ENCODE measurements at regions not wholly inside any gene's neighbourhood (a gene's known extent, or its start where the extent isn't known, plus 50 kb on each side); places are given as distances from the start of the nearest gene placed in this dataset.

- H4K5ac ChIP-seq (ENCODE audit: low read depth, low read length) = no peak overlapping the region
- no peaks in the 10 kb centered on the region for H4K20me1 ChIP-seq (ENCODE audit: insufficient read depth, low read length)
- ChIA-PET POLR2A (ENCODE audit: unreplicated experiment) (no interaction called here), CTCF (no interaction called here)
- no TSS peak for BruUV-seq (replicated peaks)
- no peak overlapping the region for H3K4ac ChIP-seq (ENCODE audit: low read depth, low read length)
- no peak overlapping the region for H3K27ac ChIP-seq (ENCODE audit: insufficient read depth, low read length)
- H2BK5ac ChIP-seq (ENCODE audit: low read depth, low read length, poor library complexity, severe bottlenecking) = no peak overlapping the region
- dilution Hi-C loops (cut with HindIII; ENCODE audit: low sequenced_read_pairs, unreplicated experiment) = no loop called here
- H2AK5ac ChIP-seq (ENCODE audit: low read depth, low read length) = no peak overlapping the region
- no peak for TF ChIP-seq RAD21 (IDR thresholded peaks at IDR 0.05; ENCODE audit: low read length)
- TF ChIP-seq CEBPB (IDR thresholded peaks at IDR 0.05; ENCODE audit: low read depth, low read length) = no peak
- no peak for TF ChIP-seq RCOR1 (IDR thresholded peaks at IDR 0.05; ENCODE audit: insufficient replicate concordance, low read length)
- TF ChIP-seq RFX5 (IDR thresholded peaks at IDR 0.05; ENCODE audit: low read depth, low read length) = no peak
- TF ChIP-seq MAFK (IDR thresholded peaks at IDR 0.05; ENCODE audit: low read depth, low read length) = no peak
- no peak for TF ChIP-seq MXI1 (IDR thresholded peaks at IDR 0.05; ENCODE audit: borderline replicate concordance, low read depth, low read length)
- TF ChIP-seq CTCF (conservative IDR thresholded peaks at IDR 0.05; ENCODE audit: low read depth, low read length) = no peak
- TF ChIP-seq NFE2L2 (IDR thresholded peaks at IDR 0.05; ENCODE audit: low read depth, low read length) = no peak
- no peak for TF ChIP-seq SMC3 (IDR thresholded peaks at IDR 0.05; ENCODE audit: low read depth, low read length)
- no peak for TF ChIP-seq MAZ (IDR thresholded peaks at IDR 0.05; ENCODE audit: borderline replicate concordance, low read depth, low read length)
- TF ChIP-seq CHD1 (IDR thresholded peaks at IDR 0.05; ENCODE audit: low read depth, low read length) = no peak
- TF ChIP-seq POLR2A (IDR thresholded peaks at IDR 0.05; ENCODE audit: low read depth, low read length) = no peak
- no peak for TF ChIP-seq USF2 (IDR thresholded peaks at IDR 0.05; ENCODE audit: low read depth, low read length)
- no peak for TF ChIP-seq ELK1 (IDR thresholded peaks at IDR 0.05; ENCODE audit: borderline replicate concordance, low read depth, low read length)
- in situ Hi-C loops (cut with MboI; ENCODE audit: low sequenced_read_pairs) = no loop called here
- no peaks in the 10 kb centered on the region for H3K27me3 ChIP-seq (ENCODE audit: control insufficient read depth, insufficient read depth, low read length)
- no peak overlapping the region for H2BK15ac ChIP-seq (ENCODE audit: low read depth, low read length)
- no peak overlapping the region for H3K18ac ChIP-seq (ENCODE audit: low read depth, low read length)
- H4K91ac ChIP-seq (ENCODE audit: insufficient read depth, low read depth, low read length) = no peak overlapping the region
- no peak overlapping the region for H3K23ac ChIP-seq (ENCODE audit: low read depth, low read length)
- 100% methylated on average over 1 of the region's 2 CpGs; no CpG with 5 or more reads in 1 of the 2 experiments for whole genome bisulfite sequencing, 2 experiments (ENCODE audit: extremely low coverage in 2 of 2, insufficient read length in 1 of 2)
- H2AK9ac ChIP-seq (replicated peaks; ENCODE audit: low read depth, low read length, poor library complexity) = no peak overlapping the region
- H3K56ac ChIP-seq (ENCODE audit: extremely low read depth, insufficient read depth, low read length) = no peak overlapping the region
- 0 out of 2 replicates have a peak, but pooled peaks cover 3% of the 10 kb centered on the region for H3K4me1 ChIP-seq (ENCODE audit: control insufficient read depth, insufficient read depth, low read length)
- H3K4me2 ChIP-seq (ENCODE audit: low read depth, low read length) = no peak overlapping the region
- H3K9me1 ChIP-seq (ENCODE audit: insufficient read depth, low read length) = no peaks in the 10 kb centered on the region
- no peaks in the 10 kb centered on the region for H3K36me3 ChIP-seq (ENCODE audit: control insufficient read depth, insufficient read depth, low read length)
- H4K8ac ChIP-seq (ENCODE audit: low read depth in 2 of 2, low read length in 2 of 2) = no peak overlapping the region
- no peak overlapping the region for H2BK20ac ChIP-seq (ENCODE audit: low read depth, low read length)
- no peak overlapping the region for H2BK120ac ChIP-seq (ENCODE audit: low read depth, low read length)
- no peak overlapping the region for H2AFZ ChIP-seq (replicated peaks; ENCODE audit: low read length, poor library complexity)
- H3K9me3 ChIP-seq (ENCODE audit: control insufficient read depth, insufficient read depth, low read length) = no peaks in the 10 kb centered on the region
- no peak overlapping the region for H3K9ac ChIP-seq (ENCODE audit: low read depth, low read length)
- intact Hi-C loops (cut with micrococcal nuclease) = no loop called here
- ATAC-seq (ENCODE audit: low read depth) (no peak), DNase-seq (no peak)
- no peak overlapping the region for H3K14ac ChIP-seq (replicated peaks; ENCODE audit: low read depth, low read length)
- H3K79me1 ChIP-seq (ENCODE audit: low read depth in 1 of 2, low read length in 2 of 2) = no peaks in the 10 kb centered on the region
- no peak overlapping the region for H3K4me3 ChIP-seq (ENCODE audit: insufficient read depth, low read depth, low read length)
Measured at GRCh38 chr12:13343375-13343774, 146.8 kb downstream of the EMP1 start.

All from IMR-90 (cell line).